HEK293T (cell line): ENCODE measurements at regions not wholly inside any gene's neighbourhood (a gene's known extent, or its start where the extent isn't known, plus 50 kb on each side); places are given as distances from the start of the nearest gene placed in this dataset.

Experiments
- CTCF ChIA-PET: fragments of 350-600 bp; formaldehyde crosslinking; extraction: SDS; loops from one replicate; lab custom pipeline; 2021; ENCODE audit warnings: antibody characterized with exemption, inconsistent platforms; lab: Yijun Ruan, JAX
- POLR2A ChIA-PET: fragments of 350-600 bp; formaldehyde crosslinking; extraction: SDS; loops from one replicate; lab custom pipeline; 2020; ENCODE audit warnings: antibody characterized with exemption, inconsistent platforms; lab: Yijun Ruan, JAX
- DNase-seq: peaks from one replicate; pipeline ENCODE4 v3.0.0; 2012; ENCODE audit warnings: mixed read lengths; ENCODE audit errors: extremely low spot score
- ARNT ChIP-seq: fragments of 450-650 bp; IDR thresholded peaks from 2 replicates; pipeline ENCODE4 v1.6.1; 2017; ENCODE audit warnings: mild to moderate bottlenecking
- BHLHE40 ChIP-seq: fragments of 450-650 bp; IDR thresholded peaks from 2 replicates; pipeline ENCODE4 v1.6.1; 2016; ENCODE audit warnings: mild to moderate bottlenecking, moderate library complexity, borderline replicate concordance
- CTBP1 ChIP-seq: fragments of 450-650 bp; IDR thresholded peaks from 2 replicates; pipeline ENCODE4 v1.6.1; 2016; ENCODE audit warnings: borderline replicate concordance
- ELF4 ChIP-seq: fragments of 450-650 bp; IDR thresholded peaks from 2 replicates; pipeline ENCODE4 v1.6.1; 2017; ENCODE audit warnings: antibody characterized with exemption
- FOXA1 ChIP-seq: fragments of 450-650 bp; IDR thresholded peaks from 2 replicates; pipeline ENCODE4 v1.6.1; 2016; ENCODE audit warnings: mild to moderate bottlenecking
- FOXK2 ChIP-seq: fragments of 450-650 bp; IDR thresholded peaks from 2 replicates; pipeline ENCODE4 v1.6.1; 2016; ENCODE audit warnings: mild to moderate bottlenecking
- FOXM1 ChIP-seq: fragments of 450-650 bp; IDR thresholded peaks from 2 replicates; pipeline ENCODE4 v1.6.1; 2017; ENCODE audit warnings: mild to moderate bottlenecking, borderline replicate concordance
- HDGF ChIP-seq: fragments of 450-650 bp; IDR thresholded peaks from 2 replicates; pipeline ENCODE4 v1.6.1; 2017; ENCODE audit warnings: antibody characterized with exemption, borderline replicate concordance
- L3MBTL2 ChIP-seq: fragments of 450-650 bp; conservative IDR thresholded peaks from 2 replicates; pipeline ENCODE4 v1.6.1; 2016; ENCODE audit warnings: mild to moderate bottlenecking
- LEF1 ChIP-seq: fragments of 450-650 bp; IDR thresholded peaks from 2 replicates; pipeline ENCODE4 v1.6.1; 2017; ENCODE audit warnings: mild to moderate bottlenecking, borderline replicate concordance
- NFRKB ChIP-seq: fragments of 450-650 bp; IDR thresholded peaks from 2 replicates; pipeline ENCODE4 v1.6.1; 2016; ENCODE audit warnings: mild to moderate bottlenecking, moderate library complexity
- SP1 ChIP-seq: fragments of 450-650 bp; IDR thresholded peaks from 2 replicates; pipeline ENCODE4 v1.6.1; 2017
- SUZ12 ChIP-seq: fragments of 450-650 bp; IDR thresholded peaks from 2 replicates; pipeline ENCODE4 v1.6.1; 2016; ENCODE audit warnings: mild to moderate bottlenecking
- TARDBP ChIP-seq: fragments of 450-650 bp; IDR thresholded peaks from 2 replicates; pipeline ENCODE4 v1.6.1; 2016
- ZNF384 ChIP-seq: fragments of 450-650 bp; IDR thresholded peaks from 2 replicates; pipeline ENCODE4 v1.6.1; 2016
- TF ChIP-seq, protein P1 (sequence below): fragments of 450-650 bp; IDR thresholded peaks from 2 replicates; pipeline ENCODE4 v1.6.1; 2016

DNA sequence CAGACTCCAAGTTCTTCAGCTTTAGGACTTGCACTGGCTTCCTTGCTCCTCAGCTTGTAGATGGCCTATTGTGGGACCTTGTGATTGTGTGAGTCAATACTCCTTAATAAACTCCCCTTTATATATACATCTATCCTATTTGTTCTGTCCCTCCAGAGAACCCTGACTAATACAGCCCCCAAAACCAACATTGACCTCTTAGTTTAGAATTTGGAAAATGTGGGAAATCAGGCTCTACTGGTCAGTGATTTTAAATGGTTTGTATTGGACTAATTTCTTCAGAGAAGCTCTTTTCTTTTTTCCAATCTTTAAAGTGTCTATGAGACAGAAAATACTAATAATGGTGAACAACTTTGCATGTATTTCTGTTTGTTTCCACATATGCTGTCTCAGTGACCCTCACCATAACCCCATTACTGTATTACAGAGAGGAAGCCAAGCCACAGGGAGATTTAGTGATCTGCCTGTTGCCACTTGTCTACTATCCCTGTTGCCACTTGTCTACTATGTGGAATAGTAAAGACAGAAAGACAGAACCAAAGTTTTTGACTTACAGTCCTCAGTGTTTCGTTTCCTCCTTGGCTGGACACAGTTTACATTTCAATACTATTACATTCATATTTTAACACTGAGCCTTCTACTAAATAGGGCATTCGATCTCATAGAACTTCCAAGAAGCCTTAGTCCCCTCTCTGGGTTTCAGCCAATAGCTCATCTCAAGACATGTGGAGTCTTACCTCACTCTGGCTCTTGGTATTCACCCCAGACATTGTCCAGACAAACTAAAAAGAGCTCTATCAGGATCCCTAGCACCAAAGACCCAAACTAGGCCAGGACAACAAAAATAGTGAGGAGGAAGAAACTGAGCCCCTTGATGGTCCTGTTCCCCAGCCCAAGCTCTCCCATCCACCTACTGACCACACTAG lies 121.0 kb downstream of the AKR1D1 start:
- no peak for TF ChIP-seq FOXA1
- no peak for TF ChIP-seq NFRKB
- TF ChIP-seq CTBP1 = no peak
- TF ChIP-seq LEF1 = no peak
- TF ChIP-seq TARDBP = no peak
- no peak for TF ChIP-seq L3MBTL2
- TF ChIP-seq SP1 = no peak
- no peak for DNase-seq
- POLR2A ChIA-PET = no interaction called here
- CTCF ChIA-PET = interaction anchor here (0.6 to 0.7 kb wide), 2 partner anchors 36 to 158 kb away, joined by 3 read pairs; no protein-coding TSS in a partner anchor

DNA sequence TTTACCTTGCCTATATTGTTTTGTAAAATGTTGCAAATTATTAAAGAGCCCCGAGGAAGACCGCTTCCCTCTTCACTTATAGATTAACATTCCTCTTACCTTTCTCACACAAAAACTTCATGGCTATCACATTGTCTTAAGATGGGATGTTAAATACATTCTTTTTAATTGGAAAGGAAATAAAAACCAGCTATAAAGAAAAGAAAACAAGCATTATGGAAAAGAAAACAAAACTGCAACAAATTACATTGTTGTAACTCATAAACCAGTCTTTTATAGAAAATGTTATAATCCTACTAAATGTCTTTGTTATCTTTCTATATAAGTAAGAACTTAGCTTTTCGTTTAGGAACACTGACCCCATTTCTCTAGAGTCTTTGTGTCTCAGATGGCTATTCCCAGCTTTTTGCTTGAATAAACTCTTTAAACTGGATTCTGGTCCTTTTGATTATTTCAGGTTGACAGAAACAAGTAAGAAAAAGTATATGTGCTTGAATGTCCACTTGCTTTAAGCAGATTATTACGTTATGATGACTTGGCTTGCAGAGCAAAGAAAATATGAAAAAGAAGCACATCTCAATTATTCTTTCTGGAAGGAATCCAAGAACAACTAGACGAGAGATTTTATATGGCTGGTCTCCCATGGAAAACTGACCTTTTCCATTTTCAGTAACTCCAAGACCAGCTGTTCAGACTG lies 128.2 kb downstream of the AKR1D1 start:
- ChIA-PET CTCF (interaction anchor here (0.5 kb wide), 1 partner anchor 552 kb away, joined by 4 read pairs; no protein-coding TSS in a partner anchor), POLR2A (interaction anchor here (1.0 kb wide), 1 partner anchor 9 kb away, joined by 3 read pairs; no protein-coding TSS in a partner anchor)
- peak; percentile 36 for DNase-seq
- TF ChIP-seq, protein P1, sequence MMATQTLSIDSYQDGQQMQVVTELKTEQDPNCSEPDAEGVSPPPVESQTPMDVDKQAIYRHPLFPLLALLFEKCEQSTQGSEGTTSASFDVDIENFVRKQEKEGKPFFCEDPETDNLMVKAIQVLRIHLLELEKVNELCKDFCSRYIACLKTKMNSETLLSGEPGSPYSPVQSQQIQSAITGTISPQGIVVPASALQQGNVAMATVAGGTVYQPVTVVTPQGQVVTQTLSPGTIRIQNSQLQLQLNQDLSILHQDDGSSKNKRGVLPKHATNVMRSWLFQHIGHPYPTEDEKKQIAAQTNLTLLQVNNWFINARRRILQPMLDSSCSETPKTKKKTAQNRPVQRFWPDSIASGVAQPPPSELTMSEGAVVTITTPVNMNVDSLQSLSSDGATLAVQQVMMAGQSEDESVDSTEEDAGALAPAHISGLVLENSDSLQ = peak; percentile 1; the same call in 1 of the 2 replicates
- TF ChIP-seq FOXK2 = 0 out of 2 replicates have a peak, but pooled peaks have one; percentile 56
- no peak for TF ChIP-seq HDGF

DNA sequence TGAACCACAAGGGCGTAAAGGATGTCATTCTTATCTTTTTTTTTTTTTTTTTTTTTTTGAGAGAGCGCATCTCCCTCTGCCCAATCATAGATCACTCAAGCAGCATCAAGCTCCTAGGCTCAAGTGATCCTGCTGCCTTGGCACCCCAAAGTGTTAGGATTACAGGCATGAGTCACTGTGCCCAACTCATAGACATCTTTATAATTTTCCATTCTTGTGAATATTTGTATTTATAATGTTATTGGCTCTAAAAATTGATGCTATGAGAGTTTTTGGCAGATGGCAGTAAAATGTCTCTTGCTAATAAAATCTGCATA lies 128.7 kb downstream of the AKR1D1 start:
- DNase-seq = no peak
- TF ChIP-seq SUZ12 (no peak), ZNF384 (peak; percentile 69; the same call in 1 of the 2 replicates), BHLHE40 (no peak), LEF1 (no peak)
- ChIA-PET CTCF (interaction anchor here (0.5 kb wide), 1 partner anchor 552 kb away, joined by 4 read pairs; no protein-coding TSS in a partner anchor), POLR2A (interaction anchor here (1.0 kb wide), 1 partner anchor 10 kb away, joined by 3 read pairs; no protein-coding TSS in a partner anchor)

DNA sequence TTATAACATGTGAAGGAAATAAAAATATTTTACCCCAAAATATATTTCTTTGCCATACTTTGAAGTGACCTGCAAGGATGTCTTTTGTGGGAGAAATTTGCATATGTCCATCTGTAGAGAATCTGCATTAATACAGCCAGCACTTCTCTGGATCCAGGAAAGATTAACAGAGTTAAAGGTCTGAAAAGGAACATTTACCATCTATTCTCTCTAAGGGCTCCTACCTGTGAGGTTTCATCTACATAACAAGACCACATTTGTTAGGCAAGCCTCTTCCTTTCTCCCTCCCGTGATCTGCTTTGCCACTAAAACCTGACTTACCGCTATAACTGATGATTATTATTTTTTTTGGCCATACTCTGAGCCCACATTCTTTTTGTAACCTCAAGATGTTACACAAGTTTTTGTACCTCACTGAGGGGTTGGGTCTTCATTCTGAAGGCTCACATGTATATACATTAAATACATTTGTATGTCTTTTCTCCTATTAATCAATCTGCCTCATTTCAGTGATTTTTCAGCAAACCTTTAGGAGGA lies 129.4 kb downstream of the AKR1D1 start:
- TF ChIP-seq BHLHE40 (no peak), L3MBTL2 (no peak), CTBP1 (no peak), NFRKB (no peak), ELF4 (no peak), LEF1 (no peak), ZNF384 (no peak), SP1 (no peak)
- CTCF ChIA-PET = no interaction called here
- DNase-seq = no peak
- POLR2A ChIA-PET = no interaction called here

DNA sequence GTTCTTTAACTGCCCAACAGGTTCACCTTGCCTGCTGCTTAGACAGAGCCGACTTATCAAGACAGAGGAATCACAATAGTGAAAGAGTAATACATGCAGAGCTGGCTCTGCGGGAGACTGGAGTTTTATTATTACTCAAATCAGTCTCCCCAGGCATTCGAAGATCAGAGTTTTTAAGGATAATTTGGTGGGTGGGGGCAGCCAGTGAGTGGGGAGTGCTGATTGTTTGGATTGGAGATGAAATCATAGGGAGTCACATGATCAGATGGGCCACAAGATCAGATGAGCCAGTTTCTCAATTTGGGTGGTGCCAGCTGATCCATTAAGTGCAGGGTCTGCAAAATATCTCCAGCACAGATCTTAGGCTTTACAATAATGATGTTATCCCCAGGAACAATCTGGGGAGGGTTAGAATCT lies 131.3 kb downstream of the AKR1D1 start:
- POLR2A ChIA-PET = no interaction called here
- TF ChIP-seq FOXM1 (no peak), ARNT (no peak), HDGF (no peak), FOXA1 (no peak), FOXK2 (no peak)
- TF ChIP-seq, protein P1 = no peak
- no peak for DNase-seq
- CTCF ChIA-PET = no interaction called here

DNA sequence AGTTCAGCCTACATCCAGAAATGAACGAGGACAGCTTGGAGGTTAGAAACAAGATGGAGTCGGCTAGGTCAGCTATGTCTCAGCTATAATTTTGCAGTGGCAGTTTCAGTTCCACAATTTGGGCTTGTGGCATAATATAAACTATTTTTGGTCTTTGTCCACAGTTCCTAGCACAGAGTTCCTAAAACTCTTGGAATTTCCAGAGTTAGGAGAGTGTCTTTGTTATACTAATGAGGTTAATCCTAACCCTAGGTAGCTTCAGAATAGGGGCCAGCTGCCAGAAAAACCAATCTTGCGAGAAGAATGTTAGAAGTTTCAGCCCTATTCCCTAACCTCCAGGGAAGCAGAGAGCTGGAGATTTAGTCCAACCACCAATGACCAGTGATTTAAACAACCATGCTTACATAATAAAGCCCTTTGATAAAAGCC lies 131.9 kb downstream of the AKR1D1 start:
- no peak for DNase-seq
- TF ChIP-seq ARNT (no peak), FOXK2 (no peak), LEF1 (no peak), HDGF (no peak), NFRKB (no peak), SUZ12 (no peak), ELF4 (no peak)
- ChIA-PET POLR2A (no interaction called here), CTCF (no interaction called here)

DNA sequence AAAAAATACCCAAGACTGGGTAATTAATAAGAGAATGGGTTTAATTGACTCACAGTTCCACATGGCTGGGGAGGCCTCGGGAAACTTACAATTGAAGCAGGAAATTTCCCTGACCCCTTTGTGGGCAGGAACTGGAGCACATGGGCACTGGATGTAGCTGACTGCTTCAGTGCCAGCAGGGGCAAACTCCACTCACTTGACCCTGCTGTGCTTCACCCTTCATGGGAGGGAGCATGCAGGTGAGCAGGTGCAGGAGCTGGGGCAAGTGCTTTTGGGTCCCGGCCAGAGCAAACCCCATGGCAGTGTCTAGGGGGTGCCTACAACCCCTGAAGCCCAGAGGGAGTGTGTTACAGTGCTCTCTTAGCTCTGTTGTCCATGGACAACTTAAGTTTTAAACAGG lies 132.6 kb downstream of the AKR1D1 start:
- DNase-seq = no peak
- TF ChIP-seq FOXM1 (no peak), HDGF (no peak), BHLHE40 (no peak), ZNF384 (no peak)
- TF ChIP-seq, protein P1 = no peak
- CTCF ChIA-PET = interaction anchor here (0.6 kb wide), 1 partner anchor 137 kb away, joined by 3 read pairs; no protein-coding TSS in a partner anchor
- POLR2A ChIA-PET = no interaction called here
